ENCODE measurements at regions not wholly inside any gene's neighbourhood (a gene's known extent, or its start where the extent isn't known, plus 50 kb on each side); places are given as distances from the start of the nearest gene placed in this dataset.

DNA sequence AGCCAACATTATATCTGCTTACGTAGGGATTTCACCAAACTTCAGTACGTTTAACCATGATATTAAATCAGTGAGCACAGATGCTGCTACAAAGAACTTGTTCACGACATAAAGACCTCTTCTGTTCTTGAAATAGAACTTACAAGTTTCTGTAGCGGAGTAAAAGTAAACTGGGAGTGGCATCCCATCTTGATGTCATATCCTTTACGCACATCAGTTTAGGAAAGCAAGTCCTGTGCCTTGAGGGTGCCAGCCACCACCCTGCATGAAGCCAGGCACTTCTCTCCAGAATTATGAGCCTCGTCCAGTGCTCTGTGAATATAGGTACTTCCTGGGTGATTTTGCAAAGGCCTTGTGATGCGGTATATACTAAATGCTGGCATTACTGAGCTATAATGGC, 122.6 kb downstream of the BTBD3 start:
- Histone ChIP-seq H3K27ac (no peak overlapping the region), H3K9me3 (no peaks in the 10 kb centered on the region), H3K4me1 (peaks cover 0 to 4% (median 0%) of the 10 kb centered on the region in 3 donors), H3K4me3 (no peak overlapping the region), H3K27me3 (no peaks in the 10 kb centered on the region), H3K36me3 (no peaks in the 10 kb centered on the region)
- no peak for DNase-seq
- WGBS, 2 donors = 53 to 67% methylated on average over 7 of the region's 7 CpGs
- intact Hi-C loops (cut with DNase I) = no loop called here
- no peak for TF ChIP-seq POLR2A (IDR thresholded peaks at IDR 0.05)
- TF ChIP-seq, protein P1, sequence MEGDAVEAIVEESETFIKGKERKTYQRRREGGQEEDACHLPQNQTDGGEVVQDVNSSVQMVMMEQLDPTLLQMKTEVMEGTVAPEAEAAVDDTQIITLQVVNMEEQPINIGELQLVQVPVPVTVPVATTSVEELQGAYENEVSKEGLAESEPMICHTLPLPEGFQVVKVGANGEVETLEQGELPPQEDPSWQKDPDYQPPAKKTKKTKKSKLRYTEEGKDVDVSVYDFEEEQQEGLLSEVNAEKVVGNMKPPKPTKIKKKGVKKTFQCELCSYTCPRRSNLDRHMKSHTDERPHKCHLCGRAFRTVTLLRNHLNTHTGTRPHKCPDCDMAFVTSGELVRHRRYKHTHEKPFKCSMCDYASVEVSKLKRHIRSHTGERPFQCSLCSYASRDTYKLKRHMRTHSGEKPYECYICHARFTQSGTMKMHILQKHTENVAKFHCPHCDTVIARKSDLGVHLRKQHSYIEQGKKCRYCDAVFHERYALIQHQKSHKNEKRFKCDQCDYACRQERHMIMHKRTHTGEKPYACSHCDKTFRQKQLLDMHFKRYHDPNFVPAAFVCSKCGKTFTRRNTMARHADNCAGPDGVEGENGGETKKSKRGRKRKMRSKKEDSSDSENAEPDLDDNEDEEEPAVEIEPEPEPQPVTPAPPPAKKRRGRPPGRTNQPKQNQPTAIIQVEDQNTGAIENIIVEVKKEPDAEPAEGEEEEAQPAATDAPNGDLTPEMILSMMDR (IDR thresholded peaks at IDR 0.05) = no peak

DNA sequence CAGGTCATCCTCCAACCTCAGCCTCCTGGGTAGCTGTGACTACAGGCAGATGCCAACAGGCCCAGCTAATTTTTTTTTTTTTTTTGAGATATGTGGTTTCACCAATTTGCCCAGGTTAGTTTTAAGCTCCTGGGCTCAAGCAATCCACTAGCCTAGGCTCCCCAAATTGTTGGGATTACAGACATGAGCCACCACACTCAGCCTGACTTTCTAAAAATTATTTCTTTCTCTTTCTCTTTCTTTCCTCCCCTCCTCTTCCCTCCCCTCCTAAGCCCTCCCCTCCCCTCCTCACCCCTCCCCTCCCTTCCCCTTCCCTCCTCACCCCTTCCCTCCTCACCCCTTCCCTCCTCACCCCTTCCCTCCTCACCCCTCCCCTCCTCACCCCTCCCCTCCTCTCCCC, 127.3 kb downstream of the BTBD3 start:
- Histone ChIP-seq H3K36me3 (no peaks in the 10 kb centered on the region), H3K27ac (no peak overlapping the region), H3K4me1 (peaks cover 0 to 4% (median 0%) of the 10 kb centered on the region in 3 donors), H3K4me3 (no peak overlapping the region), H3K9me3 (no peaks in the 10 kb centered on the region), H3K27me3 (no peaks in the 10 kb centered on the region)
- intact Hi-C loops (cut with DNase I) = no loop called here
- TF ChIP-seq, protein P1 (IDR thresholded peaks at IDR 0.05) = no peak
- no peak for TF ChIP-seq POLR2A (IDR thresholded peaks at IDR 0.05)
- no peak for DNase-seq

DNA sequence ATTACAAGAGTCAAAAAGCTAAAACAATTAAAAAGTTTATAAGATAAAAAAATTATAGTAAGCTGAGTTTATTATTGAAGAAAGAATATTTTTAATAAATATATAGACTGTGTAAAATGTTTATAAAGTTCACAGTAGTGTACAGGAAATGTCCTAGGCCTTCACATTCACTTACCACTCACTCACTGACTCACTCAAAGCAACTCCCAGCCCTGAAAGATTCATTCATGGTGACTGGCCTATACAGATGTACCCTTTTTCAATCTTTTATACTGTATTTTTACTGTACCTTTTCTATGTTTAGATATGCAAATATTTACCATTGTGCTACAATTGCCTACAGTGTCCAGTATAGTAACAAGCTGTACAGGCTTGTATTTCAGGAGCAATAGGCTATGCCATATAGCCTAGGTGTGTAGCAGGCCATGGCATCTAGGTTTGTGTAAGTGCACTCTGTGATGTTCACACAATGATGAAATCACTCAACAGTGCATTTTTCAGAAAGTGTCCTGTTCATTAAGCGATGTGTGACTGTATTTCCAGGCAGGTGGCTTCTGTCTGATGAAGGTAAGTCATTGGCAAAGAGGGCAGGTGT, 130.2 kb downstream of the BTBD3 start:
- Histone ChIP-seq H3K4me1 (no peaks in the 10 kb centered on the region), H3K36me3 (no peaks in the 10 kb centered on the region), H3K4me3 (no peak overlapping the region), H3K27ac (no peak overlapping the region), H3K27me3 (no peaks in the 10 kb centered on the region), H3K9me3 (no peaks in the 10 kb centered on the region)
- DNase-seq = no peak
- 81 to 100% methylated on average over 1 of the region's 1 CpG for WGBS, 2 donors
- intact Hi-C loops (cut with DNase I) = no loop called here
- TF ChIP-seq POLR2A (IDR thresholded peaks at IDR 0.05) = no peak

DNA sequence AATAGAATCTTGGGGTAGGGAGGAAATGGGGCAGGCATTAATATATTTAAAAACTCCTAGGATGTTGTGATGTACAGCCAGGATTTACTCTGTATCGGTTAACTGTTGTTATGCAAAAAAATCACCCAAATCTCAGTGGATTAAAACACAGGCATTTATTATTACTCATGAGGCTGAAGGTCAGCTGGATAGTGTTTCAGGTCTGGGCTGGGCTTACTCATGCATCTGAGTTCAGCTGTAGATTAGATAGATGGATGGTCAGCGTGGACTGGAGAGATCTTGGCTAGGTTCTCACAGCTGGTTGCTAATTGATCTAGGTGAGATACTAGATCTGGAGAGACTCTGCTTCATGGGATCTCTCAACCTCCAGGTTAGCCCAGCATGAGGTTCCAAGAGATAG, 131.4 kb downstream of the BTBD3 start:
- DNase-seq = no peak
- H3K27me3 ChIP-seq = no peaks in the 10 kb centered on the region
- intact Hi-C loops (cut with DNase I) = no loop called here
- no peak overlapping the region for H3K4me3 ChIP-seq
- WGBS, 2 donors = 89 to 90% methylated on average over 2 of the region's 2 CpGs
- no peaks in the 10 kb centered on the region for H3K9me3 ChIP-seq
- no peak overlapping the region for H3K27ac ChIP-seq
- no peaks in the 10 kb centered on the region for H3K4me1 ChIP-seq
- TF ChIP-seq POLR2A (IDR thresholded peaks at IDR 0.05) = no peak
- TF ChIP-seq, protein P1 (IDR thresholded peaks at IDR 0.05) = no peak
- H3K36me3 ChIP-seq = no peaks in the 10 kb centered on the region

DNA sequence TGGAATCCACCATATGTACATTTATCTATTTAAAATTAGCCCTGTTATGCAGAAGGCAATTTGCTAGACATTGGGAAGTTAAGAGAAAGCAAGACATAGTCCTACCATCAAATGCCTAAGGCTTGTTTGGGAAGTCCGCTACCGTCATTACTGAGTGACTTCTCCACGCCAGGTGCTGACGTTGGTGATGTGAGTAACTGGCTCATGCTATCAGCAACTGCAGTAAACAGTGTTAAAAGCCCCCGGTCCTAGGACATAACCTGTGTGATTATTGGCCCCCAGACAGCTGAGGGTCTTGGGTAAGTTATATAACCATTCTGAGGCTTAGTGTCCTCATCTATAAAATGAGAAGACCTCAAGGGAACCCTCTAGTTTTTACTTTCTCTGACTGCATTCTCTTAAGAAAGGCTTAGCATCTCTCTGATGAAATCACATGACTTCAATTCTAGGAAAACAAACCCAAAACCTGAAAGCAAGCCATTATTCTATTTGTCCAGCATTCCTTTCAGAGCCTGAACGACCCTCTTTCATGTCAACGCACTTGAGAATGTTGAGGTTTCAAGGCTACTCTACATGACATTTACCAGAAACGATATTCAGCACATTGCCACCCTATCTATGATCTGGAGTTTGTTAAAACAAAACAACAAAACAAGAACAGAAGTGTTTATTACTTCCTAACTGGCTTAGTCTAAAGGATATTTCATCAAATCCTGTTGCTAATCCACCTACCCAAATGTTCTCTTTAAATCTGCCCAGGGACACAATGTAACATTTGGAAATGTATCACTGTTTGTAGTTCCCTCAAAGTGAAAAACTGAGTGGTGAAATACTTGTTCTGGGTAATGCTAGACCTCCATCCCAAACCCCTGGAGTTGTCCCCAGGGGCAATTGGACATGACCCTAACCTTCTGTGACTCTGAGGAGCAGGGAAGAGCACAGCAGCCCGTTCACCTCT, 133.8 kb downstream of the BTBD3 start:
- TF ChIP-seq POLR2A (IDR thresholded peaks at IDR 0.05) = no peak
- TF ChIP-seq, protein P1 (IDR thresholded peaks at IDR 0.05) = no peak
- Histone ChIP-seq H3K9me3 (no peaks in the 10 kb centered on the region), H3K4me1 (no peaks in the 10 kb centered on the region), H3K27ac (no peak overlapping the region), H3K36me3 (no peaks in the 10 kb centered on the region), H3K4me3 (no peak overlapping the region), H3K27me3 (no peaks in the 10 kb centered on the region)
- DNase-seq = no peak
- 77 to 83% methylated on average over 9 of the region's 9 CpGs for WGBS, 2 donors
- intact Hi-C loops (cut with DNase I) = no loop called here
